K562 (cell line): ENCODE measurements at regions not wholly inside any gene's neighbourhood (a gene's known extent, or its start where the extent isn't known, plus 50 kb on each side); places are given as distances from the start of the nearest gene placed in this dataset.

ENCODE experiments used
- ATAC-seq: fragments of 200-7000 bp; cut with Tn5 transposase; 3 replicates; pipeline ENCODE4 v1.9.1; 2020; ENCODE audit warnings: moderate library complexity
- BruUV-seq: library from RNA; stranded (reverse); fragments of 400-500 nt; replicated peaks from 2 replicates; lab custom pipeline; 2021; lab: Mats Ljungman, UMichigan
- CTCF ChIA-PET: fragments of 300-600 bp; formaldehyde crosslinking; extraction: SDS; loops from one replicate; lab custom pipeline; 2021; ENCODE audit warnings: low intra/inter-chr PET ratio; lab: Yijun Ruan, JAX
- POLR2A ChIA-PET: fragments of 300-600, 350-650 bp; sonication (Branson Sonifier 250); formaldehyde crosslinking; extraction: SDS; loops from one replicate; lab custom pipeline; 2021; ENCODE audit warnings: antibody characterized with exemption, inconsistent platforms; lab: Yijun Ruan, JAX
- DNase-seq, 4 experiments: peaks; one replicate each; pipeline versions ENCODE4 v3.0.0 to v3.0.0-alpha.2; 2011 to 2018; ENCODE audit warnings: low spot score in 3 of 4, mixed read lengths in 3 of 4; ENCODE audit errors: extremely low read depth in 1 of 4
- FAIRE-seq: peaks from 2 replicates; lab custom pipeline; 2011; peaks lifted over from hg19 to GRCh38; lab: Jason Lieb, UNC
- H2AFZ ChIP-seq: 2 replicates; pipeline ENCODE4 v1.6.0; 2011; ENCODE audit warnings: low read depth, low read length, control low read depth, inconsistent platforms
- H3K27ac ChIP-seq: fragments of 200-600 bp; 3 replicates; pipeline ENCODE4 v1.8.0; 2011; ENCODE audit warnings: low read depth, mild to moderate bottlenecking, control low read depth, inconsistent platforms, low read length, moderate library complexity, mixed read lengths; ENCODE audit errors: extremely low read depth
- H3K27me3 ChIP-seq, 2 experiments: fragments of 300-600 bp in 1 of 2; 2 replicates in 1 of 2; 3 replicates in 1 of 2; pipeline versions ENCODE4 v1.6.0 to v1.8.0; 2011; ENCODE audit warnings: inconsistent platforms in 2 of 2, low read length in 2 of 2, mild to moderate bottlenecking in 1 of 2, mixed read lengths in 1 of 2, moderate library complexity in 1 of 2; ENCODE audit not compliant: control insufficient read depth in 2 of 2, insufficient read depth in 2 of 2
- H3K36me3 ChIP-seq: fragments of 300-600 bp; 3 replicates; pipeline ENCODE4 v1.8.0; 2011; ENCODE audit warnings: mild to moderate bottlenecking, low read length, inconsistent platforms; ENCODE audit not compliant: control insufficient read depth, insufficient read depth
- H3K4me1 ChIP-seq, 2 experiments: fragments of 200-600 bp in 1 of 2; replicated peaks in 1 of 2; 2 replicates in 1 of 2; 3 replicates in 1 of 2; pipeline versions ENCODE4 v1.5.1 to v1.8.0; 2011; ENCODE audit warnings: inconsistent platforms in 2 of 2, low read length in 2 of 2, mild to moderate bottlenecking in 1 of 2, mixed read lengths in 1 of 2, moderate library complexity in 1 of 2; ENCODE audit not compliant: control insufficient read depth in 2 of 2, insufficient read depth in 2 of 2
- H3K4me2 ChIP-seq: 2 replicates; pipeline ENCODE4 v1.6.1; 2011; ENCODE audit warnings: low read length, control low read depth, inconsistent platforms, mixed read lengths; ENCODE audit not compliant: insufficient read depth
- H3K4me3 ChIP-seq: fragments of 200-600 bp; sonication (generic), shearing (Covaris generic); 2 replicates; pipeline ENCODE4 v1.5.1; 2016; ENCODE audit warnings: control low read depth, inconsistent platforms
- H3K79me2 ChIP-seq: fragments of 200-600 bp; 3 replicates; pipeline ENCODE4 v1.8.0; 2011; ENCODE audit warnings: low read length, inconsistent platforms; ENCODE audit not compliant: control insufficient read depth, insufficient read depth
- H3K9ac ChIP-seq, 2 experiments: 2 replicates each; pipeline versions ENCODE4 v1.6.0 to v1.6.1; 2011; ENCODE audit warnings: low read depth in 2 of 2, low read length in 2 of 2, control low read depth in 1 of 2, inconsistent platforms in 1 of 2, mild to moderate bottlenecking in 1 of 2, mixed read lengths in 1 of 2; ENCODE audit not compliant: insufficient read depth in 1 of 2
- H3K9me1 ChIP-seq: one replicate; pipeline ENCODE4 v1.6.0; 2011; ENCODE audit warnings: inconsistent platforms, mild to moderate bottlenecking, low read length, moderate library complexity; ENCODE audit not compliant: control insufficient read depth, insufficient read depth
- H3K9me3 ChIP-seq: replicated peaks from 2 replicates; pipeline ENCODE4 v1.5.1; 2011; ENCODE audit warnings: low read depth, low read length, inconsistent platforms; ENCODE audit not compliant: control insufficient read depth, insufficient read depth
- H4K20me1 ChIP-seq: replicated peaks from 2 replicates; pipeline ENCODE4 v1.6.1; 2011; ENCODE audit warnings: low read length, inconsistent platforms, mixed read lengths; ENCODE audit not compliant: control insufficient read depth, insufficient read depth
- BRCA1 ChIP-seq, 2 experiments: fragments of 450-650 bp in 1 of 2; sonication (generic) in 1 of 2; formaldehyde crosslinking in 1 of 2; IDR thresholded peaks; 2 replicates each; pipeline versions ENCODE4 v1.5.0 to v1.6.1; 2017 to 2020; ENCODE audit warnings: mild to moderate bottlenecking in 1 of 2, missing genetic modification reagents in 1 of 2
- CSDE1 ChIP-seq, 2 experiments: fragments of 450-650 bp; IDR thresholded peaks; 2 replicates each; pipeline ENCODE4 v1.6.1; 2016; ENCODE audit warnings: mild to moderate bottlenecking in 1 of 2
- EP300 ChIP-seq: IDR thresholded peaks from 2 replicates; pipeline ENCODE4 v1.6.1; 2012; ENCODE audit warnings: low read length, improper control_type of control experiment
- ETV6 ChIP-seq, 3 experiments: fragments of 150-350 bp in 1 of 3; sonication (generic) in 1 of 3; formaldehyde crosslinking in 1 of 3; IDR thresholded peaks; 2 replicates each; pipeline versions ENCODE4 v1.6.1 to v1.8.0; 2014 to 2022; ENCODE audit warnings: borderline replicate concordance in 2 of 3, low read depth in 2 of 3, antibody characterized with exemption in 1 of 3, low read length in 1 of 3, mild to moderate bottlenecking in 1 of 3, missing genetic modification reagents in 1 of 3
- FOXM1 ChIP-seq, 2 experiments: fragments of 450-650 bp in 1 of 2; sonication (generic) in 1 of 2; formaldehyde crosslinking in 1 of 2; IDR thresholded peaks; 2 replicates each; pipeline versions ENCODE4 v1.6.1 to v1.9.0; 2017 to 2022; ENCODE audit warnings: low read depth in 2 of 2, mild to moderate bottlenecking in 2 of 2, missing genetic modification reagents in 1 of 2, moderate library complexity in 1 of 2
- HDAC2 ChIP-seq: fragments of 450-650 bp; IDR thresholded peaks from 2 replicates; pipeline ENCODE4 v1.6.1; 2016; ENCODE audit warnings: mild to moderate bottlenecking
- JUND ChIP-seq, 2 experiments: IDR thresholded peaks; 2 replicates in 1 of 2; 3 replicates in 1 of 2; pipeline ENCODE4 v1.6.1; 2011; ENCODE audit warnings: borderline replicate concordance in 2 of 2, low read depth in 2 of 2, low read length in 2 of 2, improper control_type of control experiment in 1 of 2, missing biosample characterization in 1 of 2, missing genetic modification characterization in 1 of 2, missing genetic modification reagents in 1 of 2
- MTA3 ChIP-seq: fragments of 450-650 bp; formaldehyde crosslinking; IDR thresholded peaks from 2 replicates; pipeline ENCODE4 v1.6.1; 2017; ENCODE audit warnings: mild to moderate bottlenecking, borderline replicate concordance
- MYNN ChIP-seq, 2 experiments: sonication (generic); formaldehyde crosslinking in 1 of 2; IDR thresholded peaks; 2 replicates each; pipeline versions ENCODE4 v1.5.0 to v1.6.1; 2016 to 2020; ENCODE audit warnings: antibody characterized with exemption in 1 of 2, missing genetic modification reagents in 1 of 2
- PCBP1 ChIP-seq: fragments of 200-400 bp; formaldehyde crosslinking; IDR thresholded peaks from 2 replicates; pipeline ENCODE4 v1.6.1; 2018; ENCODE audit warnings: mild to moderate bottlenecking, low read depth, low read length; ENCODE audit not compliant: poor library complexity, severe bottlenecking
- SAFB2 ChIP-seq: fragments of 200-400 bp; formaldehyde crosslinking; IDR thresholded peaks from 2 replicates; pipeline ENCODE4 v1.6.1; 2018; ENCODE audit warnings: borderline replicate concordance, low read length, low read depth, moderate library complexity; ENCODE audit not compliant: severe bottlenecking
- SNIP1 ChIP-seq: fragments of 450-650 bp; IDR thresholded peaks from 2 replicates; pipeline ENCODE4 v1.7.1; 2017; ENCODE audit warnings: low read depth, mild to moderate bottlenecking
- TCF7 ChIP-seq: sonication (generic); IDR thresholded peaks from 2 replicates; pipeline ENCODE4 v1.6.1; 2016; ENCODE audit warnings: antibody characterized with exemption, borderline replicate concordance
- TFAP4 ChIP-seq: sonication (generic); formaldehyde crosslinking; IDR thresholded peaks from 2 replicates; pipeline ENCODE4 v1.8.0; 2022; ENCODE audit warnings: missing genetic modification reagents, mild to moderate bottlenecking, moderate library complexity, borderline replicate concordance
- ZEB2 ChIP-seq: fragments of 450-650 bp; IDR thresholded peaks from 2 replicates; pipeline ENCODE4 v1.6.1; 2016
- ZNF175 ChIP-seq: fragments of 200-800 bp; sonication (Bioruptor generic); IDR thresholded peaks from 2 replicates; pipeline ENCODE4 v1.6.1; 2016; ENCODE audit warnings: low read depth, mild to moderate bottlenecking, missing genetic modification characterization, missing compliant biosample characterization
- ZNF184 ChIP-seq: sonication (generic); formaldehyde crosslinking; IDR thresholded peaks from 2 replicates; pipeline ENCODE4 v1.5.0; 2020; ENCODE audit warnings: missing genetic modification reagents
- ZNF583 ChIP-seq: fragments of 250-450 bp; sonication (Bioruptor Pico); IDR thresholded peaks from 2 replicates; pipeline ENCODE4 v1.4.0; 2020
- WGBS: fragments of 100-300 bp; shearing (Covaris generic); methylation state at CpG from one replicate; pipeline ENCODE4 v1.1.6; 2016; ENCODE audit warnings: low coverage, mixed read lengths; ENCODE audit not compliant: insufficient coverage; ENCODE audit errors: missing lambda C conversion rate; 5-methylcytosine and 5-hydroxymethylcytosine counted together
- in situ Hi-C: fragments of 300-500 bp; cut with MboI; formaldehyde crosslinking; loops from 4 replicates; pipeline ENCODE4 v1.15.0; 2018; ENCODE audit warnings: inconsistent platforms, mixed read lengths
- intact Hi-C: fragments of 100-400 bp; cut with micrococcal nuclease; formaldehyde crosslinking; loops from 2 replicates; pipeline ENCODE4 v1.14.2; 2022
- TF ChIP-seq, protein P1 (sequence below): IDR thresholded peaks from 2 replicates; pipeline ENCODE4 v1.6.1; 2016; ENCODE audit warnings: missing genetic modification characterization, missing compliant biosample characterization

DNA sequence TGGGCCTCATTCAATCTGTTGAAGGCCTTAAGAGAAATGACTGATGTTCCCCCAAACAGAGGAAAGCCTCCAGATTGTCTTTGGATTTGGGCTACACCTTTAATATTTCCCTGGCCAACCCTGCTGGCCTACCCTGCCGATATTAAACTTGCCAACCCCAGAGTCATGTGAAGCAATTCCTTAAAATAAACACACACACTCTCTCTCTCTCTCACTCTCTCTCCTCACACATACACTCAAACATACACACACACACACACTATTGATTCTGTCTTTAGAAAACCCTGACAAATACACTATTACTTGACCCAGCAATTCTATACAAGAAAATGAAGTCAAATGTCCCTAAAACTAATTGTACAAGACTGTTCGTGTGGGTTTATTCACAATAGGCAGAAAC, 109.9 kb upstream of the ST8SIA2 start (continued):
- TF ChIP-seq SAFB2 (no peak), ZEB2 (no peak), MYNN (IDR thresholded peaks at IDR 0.05) (no peak), MYNN (CRISPR knock-in tag; IDR thresholded peaks at IDR 0.05) (no peak)

DNA sequence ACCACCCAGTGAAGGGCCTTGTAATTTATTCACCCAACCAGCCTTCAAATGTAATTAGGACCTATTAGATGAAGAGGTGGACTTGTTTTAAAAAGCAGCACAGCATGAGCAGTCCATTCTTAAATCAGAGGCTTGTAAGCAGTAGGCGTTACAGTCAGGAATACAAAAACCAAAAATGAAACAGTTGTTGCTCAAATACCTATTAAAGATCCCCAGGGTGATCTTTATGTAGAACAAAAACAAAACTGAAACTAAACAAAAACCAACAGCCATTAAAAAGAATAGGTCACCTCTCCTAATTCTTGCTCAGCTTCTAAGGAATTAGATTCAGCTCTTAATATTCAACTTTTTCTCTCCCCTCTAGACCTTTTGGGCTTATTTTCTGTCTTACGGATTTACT, 104.9 kb upstream of the ST8SIA2 start:
- Histone ChIP-seq H3K27me3 (no peaks in the 10 kb centered on the region), H3K4me2 (no peak overlapping the region), H3K4me1 (no peaks in the 10 kb centered on the region), H2AFZ (no peak overlapping the region), H3K9me3 (no peaks in the 10 kb centered on the region), H3K79me2 (no peaks in the 10 kb centered on the region), H3K27ac (no peak overlapping the region), H3K36me3 (no peaks in the 10 kb centered on the region), H3K9me1 (no peaks in the 10 kb centered on the region), H4K20me1 (no peaks in the 10 kb centered on the region; the same call in 1 of the 2 replicates), H3K4me3 (no peak overlapping the region), H3K9ac (no peak overlapping the region)
- 4% methylated on average over 2 of the region's 2 CpGs for WGBS
- in situ Hi-C loops, result no loop called here
- no peak for DNase-seq
- BruUV-seq, result no TSS peak
- FAIRE-seq, result no peak
- CTCF ChIA-PET, result no interaction called here
- POLR2A ChIA-PET, result no interaction called here
- ATAC-seq, result no peak
- intact Hi-C loops, result no loop called here
- no peak for TF ChIP-seq EP300
- no peak for TF ChIP-seq HDAC2
- no peak for TF ChIP-seq ZNF583
- TF ChIP-seq, protein P1, sequence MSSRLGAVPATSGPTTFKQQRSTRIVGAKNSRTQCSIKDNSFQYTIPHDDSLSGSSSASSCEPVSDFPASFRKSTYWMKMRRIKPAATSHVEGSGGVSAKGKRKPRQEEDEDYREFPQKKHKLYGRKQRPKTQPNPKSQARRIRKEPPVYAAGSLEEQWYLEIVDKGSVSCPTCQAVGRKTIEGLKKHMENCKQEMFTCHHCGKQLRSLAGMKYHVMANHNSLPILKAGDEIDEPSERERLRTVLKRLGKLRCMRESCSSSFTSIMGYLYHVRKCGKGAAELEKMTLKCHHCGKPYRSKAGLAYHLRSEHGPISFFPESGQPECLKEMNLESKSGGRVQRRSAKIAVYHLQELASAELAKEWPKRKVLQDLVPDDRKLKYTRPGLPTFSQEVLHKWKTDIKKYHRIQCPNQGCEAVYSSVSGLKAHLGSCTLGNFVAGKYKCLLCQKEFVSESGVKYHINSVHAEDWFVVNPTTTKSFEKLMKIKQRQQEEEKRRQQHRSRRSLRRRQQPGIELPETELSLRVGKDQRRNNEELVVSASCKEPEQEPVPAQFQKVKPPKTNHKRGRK, result no peak
- no peak for TF ChIP-seq ZNF175 (CRISPR knock-in tag)
- no peak for TF ChIP-seq TFAP4 (CRISPR knock-in tag)
- TF ChIP-seq SNIP1, result no peak
- TF ChIP-seq PCBP1, result no peak
- no peak for TF ChIP-seq BRCA1 (IDR thresholded peaks at IDR 0.05)
- TF ChIP-seq BRCA1 (CRISPR knock-in tag; IDR thresholded peaks at IDR 0.05), result no peak
- TF ChIP-seq ETV6 (IDR thresholded peaks at IDR 0.05; ENCODE audit: borderline replicate concordance in 1 of 2, low read depth in 2 of 2, low read length in 1 of 2), result no peak
- no peak for TF ChIP-seq ETV6 (CRISPR knock-in tag; IDR thresholded peaks at IDR 0.05; ENCODE audit: borderline replicate concordance)
- TF ChIP-seq TCF7, result no peak
- TF ChIP-seq MTA3, result no peak
- TF ChIP-seq ZNF184 (CRISPR knock-in tag), result no peak
- TF ChIP-seq FOXM1 (IDR thresholded peaks at IDR 0.05; ENCODE audit: low read depth), result no peak
- TF ChIP-seq FOXM1 (CRISPR knock-in tag; IDR thresholded peaks at IDR 0.05; ENCODE audit: low read depth), result no peak
- TF ChIP-seq JUND (IDR thresholded peaks at IDR 0.05; ENCODE audit: borderline replicate concordance, low read depth, low read length), result no peak
- no peak for TF ChIP-seq JUND (tag; IDR thresholded peaks at IDR 0.05; ENCODE audit: borderline replicate concordance, low read depth, low read length)
- TF ChIP-seq CSDE1 (IDR thresholded peaks at IDR 0.05), result no peak
